ENCODE measurements at regions not wholly inside any gene's neighbourhood (a gene's known extent, or its start where the extent isn't known, plus 50 kb on each side); places are given as distances from the start of the nearest gene placed in this dataset.

GRCh38 chr2:2846332-2847208 is 515.5 kb upstream of the MYT1L start:
- ATAC-seq (ENCODE audit: low read depth) (peak; percentile 71), DNase-seq (ENCODE audit: low spot score) (no peak)
- Histone ChIP-seq H3K9me3 (ENCODE audit: severe bottlenecking) (no peaks in the 10 kb centered on the region), H3K4me3 (ENCODE audit: severe bottlenecking) (no peak overlapping the region), H3K27me3 (ENCODE audit: insufficient read depth, poor library complexity, severe bottlenecking) (no peaks in the 10 kb centered on the region), H3K4me1 (ENCODE audit: insufficient read depth, poor library complexity, severe bottlenecking) (no peaks in the 10 kb centered on the region), H3K36me3 (ENCODE audit: low read depth) (no peaks in the 10 kb centered on the region), H3K27ac (ENCODE audit: poor library complexity, severe bottlenecking) (no peak overlapping the region)
- TF ChIP-seq CTCF (IDR thresholded peaks at IDR 0.05; ENCODE audit: poor library complexity, severe bottlenecking) = no peak

- Histone ChIP-seq H3K4me1 (ENCODE audit: insufficient read depth, poor library complexity, severe bottlenecking) (no peaks in the 10 kb centered on the region), H3K27me3 (ENCODE audit: insufficient read depth, poor library complexity, severe bottlenecking) (no peaks in the 10 kb centered on the region), H3K4me3 (ENCODE audit: severe bottlenecking) (no peak overlapping the region), H3K27ac (ENCODE audit: poor library complexity, severe bottlenecking) (no peak overlapping the region), H3K36me3 (ENCODE audit: low read depth) (no peaks in the 10 kb centered on the region), H3K9me3 (ENCODE audit: severe bottlenecking) (no peaks in the 10 kb centered on the region)
- ATAC-seq (ENCODE audit: low read depth) (no peak), DNase-seq (ENCODE audit: low spot score) (no peak)
- no peak for TF ChIP-seq CTCF (IDR thresholded peaks at IDR 0.05; ENCODE audit: poor library complexity, severe bottlenecking)
Measured at GRCh38 chr2:2845806-2846315, 514.8 kb upstream of the MYT1L start.

DNA sequence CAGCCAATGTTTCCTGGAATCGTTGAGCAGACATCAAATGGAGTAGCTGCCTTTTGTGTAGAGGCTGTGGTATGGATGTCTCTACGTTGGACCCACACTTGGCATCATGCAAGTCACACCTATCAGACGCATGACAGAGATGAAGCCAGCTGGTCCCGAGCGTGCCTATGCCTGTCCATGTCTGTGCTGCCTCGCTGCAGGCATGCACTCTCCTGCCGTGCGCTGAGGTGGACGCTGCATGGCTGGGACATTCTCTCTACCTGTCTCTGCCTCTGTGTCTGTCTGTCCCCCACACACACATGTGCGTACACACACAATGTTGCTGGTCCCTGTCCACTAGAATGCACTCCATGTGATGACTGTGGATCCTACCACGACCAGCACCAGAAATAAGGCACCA is 514.2 kb upstream of the MYT1L start:
- no peaks in the 10 kb centered on the region for H3K9me3 ChIP-seq (ENCODE audit: severe bottlenecking)
- no peak overlapping the region for H3K4me3 ChIP-seq (ENCODE audit: severe bottlenecking)
- ATAC-seq (ENCODE audit: low read depth) (no peak), DNase-seq (ENCODE audit: low spot score) (no peak)
- no peaks in the 10 kb centered on the region for H3K36me3 ChIP-seq (ENCODE audit: low read depth)
- H3K27ac ChIP-seq (ENCODE audit: poor library complexity, severe bottlenecking) = no peak overlapping the region
- no peaks in the 10 kb centered on the region for H3K27me3 ChIP-seq (ENCODE audit: insufficient read depth, poor library complexity, severe bottlenecking)
- TF ChIP-seq CTCF (IDR thresholded peaks at IDR 0.05; ENCODE audit: poor library complexity, severe bottlenecking) = no peak
- no peaks in the 10 kb centered on the region for H3K4me1 ChIP-seq (ENCODE audit: insufficient read depth, poor library complexity, severe bottlenecking)

DNA sequence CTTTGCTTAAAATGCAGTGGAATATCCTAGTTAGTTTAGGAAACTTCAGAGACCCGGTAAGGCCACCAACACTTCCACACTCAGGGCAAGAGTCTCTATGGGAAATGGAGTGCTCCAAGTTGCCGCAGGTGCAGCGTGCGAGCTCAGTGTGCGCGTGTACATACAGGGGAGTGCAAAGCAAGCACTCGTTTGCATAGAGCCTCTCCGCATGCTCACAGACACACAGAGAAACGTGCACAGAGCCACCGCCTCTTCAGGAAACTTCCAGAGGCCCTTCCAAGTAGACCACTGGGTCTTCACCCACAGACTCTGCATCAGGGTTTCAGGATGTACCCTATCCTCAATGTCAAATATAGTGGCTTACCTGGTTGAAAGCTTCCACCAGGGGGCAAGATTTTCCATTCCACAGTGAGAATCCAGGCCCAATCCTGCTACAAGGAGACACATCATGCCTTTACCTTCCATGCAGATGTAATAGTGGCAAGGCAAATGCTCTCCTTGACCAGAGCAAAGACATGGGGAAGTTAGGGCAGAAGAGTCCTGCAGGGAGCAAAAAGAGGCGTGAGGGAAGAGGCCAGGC is 513.0 kb upstream of the MYT1L start:
- no peak for ATAC-seq (ENCODE audit: low read depth)
- no peaks in the 10 kb centered on the region for H3K36me3 ChIP-seq (ENCODE audit: low read depth)
- no peak overlapping the region for H3K27ac ChIP-seq (ENCODE audit: poor library complexity, severe bottlenecking)
- H3K27me3 ChIP-seq (ENCODE audit: insufficient read depth, poor library complexity, severe bottlenecking) = no peaks in the 10 kb centered on the region
- H3K9me3 ChIP-seq (ENCODE audit: severe bottlenecking) = no peaks in the 10 kb centered on the region
- DNase-seq (ENCODE audit: low spot score) = no peak
- TF ChIP-seq CTCF (IDR thresholded peaks at IDR 0.05; ENCODE audit: poor library complexity, severe bottlenecking) = no peak
- H3K4me3 ChIP-seq (ENCODE audit: severe bottlenecking) = no peak overlapping the region
- H3K4me1 ChIP-seq (ENCODE audit: insufficient read depth, poor library complexity, severe bottlenecking) = no peaks in the 10 kb centered on the region

DNA sequence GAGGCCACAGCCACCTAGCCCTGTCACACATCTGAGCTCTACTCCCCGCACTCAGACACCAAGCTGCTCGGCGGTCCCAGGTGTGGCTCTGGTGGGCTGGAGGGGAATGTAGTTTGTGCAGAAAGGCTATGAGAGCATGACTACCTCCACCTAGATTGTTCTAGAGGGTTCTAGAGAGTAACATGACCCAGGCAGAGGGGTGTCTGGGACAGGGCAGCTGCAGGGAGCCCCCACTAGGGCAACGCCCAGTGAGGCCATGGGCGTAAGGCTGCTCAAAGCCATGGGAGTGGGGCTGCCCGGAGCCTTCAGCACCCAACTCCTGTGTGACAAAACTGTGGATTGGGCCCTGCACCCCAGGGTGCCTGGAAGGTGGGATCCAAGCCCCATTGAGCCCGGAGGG is 511.4 kb upstream of the MYT1L start:
- DNase-seq (ENCODE audit: low spot score) (no peak), ATAC-seq (ENCODE audit: low read depth) (no peak)
- TF ChIP-seq CTCF (IDR thresholded peaks at IDR 0.05; ENCODE audit: poor library complexity, severe bottlenecking) = no peak
- Histone ChIP-seq H3K4me3 (ENCODE audit: severe bottlenecking) (no peak overlapping the region), H3K36me3 (ENCODE audit: low read depth) (no peaks in the 10 kb centered on the region), H3K9me3 (ENCODE audit: severe bottlenecking) (no peaks in the 10 kb centered on the region), H3K4me1 (ENCODE audit: insufficient read depth, poor library complexity, severe bottlenecking) (no peaks in the 10 kb centered on the region), H3K27me3 (ENCODE audit: insufficient read depth, poor library complexity, severe bottlenecking) (no peaks in the 10 kb centered on the region), H3K27ac (ENCODE audit: poor library complexity, severe bottlenecking) (no peak overlapping the region)

Data from RWPE2 (cell line).